ENCODE measurements at regions not wholly inside any gene's neighbourhood (a gene's known extent, or its start where the extent isn't known, plus 50 kb on each side); places are given as distances from the start of the nearest gene placed in this dataset.

DNA sequence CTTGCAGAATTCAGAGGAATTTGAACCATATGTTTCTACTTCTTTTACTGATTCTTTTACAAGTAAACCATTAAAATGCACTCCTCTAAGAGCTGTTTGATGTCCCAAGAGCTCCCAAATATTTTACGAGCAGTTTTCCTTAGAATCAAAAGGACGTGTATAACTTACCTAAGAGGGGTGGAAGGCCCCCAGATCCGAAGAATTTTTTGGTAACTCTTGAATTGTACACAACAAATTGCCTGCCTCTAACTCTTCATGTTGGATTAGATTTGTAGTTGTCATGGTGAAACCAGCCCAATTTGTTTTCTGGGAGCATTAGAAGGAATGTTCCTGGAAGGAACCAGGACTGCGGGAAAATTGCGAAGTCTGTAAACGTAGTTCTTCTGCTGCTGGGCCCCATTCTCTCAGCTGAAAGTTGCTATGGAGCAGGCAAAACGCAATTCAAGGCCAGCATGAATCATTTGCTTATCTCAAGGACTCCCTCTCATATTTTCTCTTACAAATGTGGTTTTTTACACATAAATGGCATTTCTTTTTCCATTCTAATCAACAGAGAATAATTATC, 124.8 kb upstream of the TMEM72 start:
- peak; percentile 67 for DNase-seq (ENCODE audit: low read depth, low spot score)
- no peak overlapping the region for H3K4me3 ChIP-seq (ENCODE audit: low read depth, low read length)
- TF ChIP-seq, protein P1, sequence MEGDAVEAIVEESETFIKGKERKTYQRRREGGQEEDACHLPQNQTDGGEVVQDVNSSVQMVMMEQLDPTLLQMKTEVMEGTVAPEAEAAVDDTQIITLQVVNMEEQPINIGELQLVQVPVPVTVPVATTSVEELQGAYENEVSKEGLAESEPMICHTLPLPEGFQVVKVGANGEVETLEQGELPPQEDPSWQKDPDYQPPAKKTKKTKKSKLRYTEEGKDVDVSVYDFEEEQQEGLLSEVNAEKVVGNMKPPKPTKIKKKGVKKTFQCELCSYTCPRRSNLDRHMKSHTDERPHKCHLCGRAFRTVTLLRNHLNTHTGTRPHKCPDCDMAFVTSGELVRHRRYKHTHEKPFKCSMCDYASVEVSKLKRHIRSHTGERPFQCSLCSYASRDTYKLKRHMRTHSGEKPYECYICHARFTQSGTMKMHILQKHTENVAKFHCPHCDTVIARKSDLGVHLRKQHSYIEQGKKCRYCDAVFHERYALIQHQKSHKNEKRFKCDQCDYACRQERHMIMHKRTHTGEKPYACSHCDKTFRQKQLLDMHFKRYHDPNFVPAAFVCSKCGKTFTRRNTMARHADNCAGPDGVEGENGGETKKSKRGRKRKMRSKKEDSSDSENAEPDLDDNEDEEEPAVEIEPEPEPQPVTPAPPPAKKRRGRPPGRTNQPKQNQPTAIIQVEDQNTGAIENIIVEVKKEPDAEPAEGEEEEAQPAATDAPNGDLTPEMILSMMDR (IDR thresholded peaks at IDR 0.05; ENCODE audit: insufficient read depth, low read length, missing control alignments), result no peak
- ChIA-PET CTCF (interaction anchor here (0.8 kb wide), 1 partner anchor 15 kb away, joined by 4 read pairs; no protein-coding TSS in a partner anchor), POLR2A (no interaction called here)

DNA sequence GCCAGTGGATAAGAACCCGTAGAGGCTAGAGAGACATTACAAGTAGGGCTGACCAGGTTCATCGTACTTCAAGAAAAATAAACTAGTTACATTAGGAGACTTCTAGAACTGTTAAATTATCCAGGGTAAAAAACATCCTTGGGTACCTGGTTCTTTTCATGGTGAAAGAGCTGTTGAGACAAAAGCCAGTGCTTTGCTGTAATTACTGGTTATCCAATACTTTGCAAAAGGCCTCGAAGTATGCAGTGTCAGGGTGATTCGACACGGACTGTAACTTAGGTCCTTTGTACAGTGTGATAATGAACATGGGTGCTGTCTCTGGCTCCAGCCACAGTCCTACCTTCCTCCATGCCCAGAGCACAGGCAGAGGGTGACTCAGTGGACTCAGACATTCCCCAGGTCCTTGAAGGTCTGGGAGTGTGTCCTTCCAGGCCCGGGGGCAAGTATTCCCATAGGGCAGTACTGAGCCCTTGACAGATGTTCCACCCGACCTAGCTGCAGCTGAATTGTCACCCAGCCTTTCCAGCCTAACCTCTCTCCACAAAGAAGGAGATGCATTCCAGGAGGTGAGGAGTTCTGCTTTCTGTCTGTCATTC, 123.6 kb upstream of the TMEM72 start:
- H3K4me3 ChIP-seq (ENCODE audit: low read depth, low read length), result no peak overlapping the region
- ChIA-PET CTCF (no interaction called here), POLR2A (no interaction called here)
- TF ChIP-seq, protein P1 (IDR thresholded peaks at IDR 0.05; ENCODE audit: insufficient read depth, low read length, missing control alignments), result no peak
- DNase-seq (ENCODE audit: low read depth, low spot score), result no peak

DNA sequence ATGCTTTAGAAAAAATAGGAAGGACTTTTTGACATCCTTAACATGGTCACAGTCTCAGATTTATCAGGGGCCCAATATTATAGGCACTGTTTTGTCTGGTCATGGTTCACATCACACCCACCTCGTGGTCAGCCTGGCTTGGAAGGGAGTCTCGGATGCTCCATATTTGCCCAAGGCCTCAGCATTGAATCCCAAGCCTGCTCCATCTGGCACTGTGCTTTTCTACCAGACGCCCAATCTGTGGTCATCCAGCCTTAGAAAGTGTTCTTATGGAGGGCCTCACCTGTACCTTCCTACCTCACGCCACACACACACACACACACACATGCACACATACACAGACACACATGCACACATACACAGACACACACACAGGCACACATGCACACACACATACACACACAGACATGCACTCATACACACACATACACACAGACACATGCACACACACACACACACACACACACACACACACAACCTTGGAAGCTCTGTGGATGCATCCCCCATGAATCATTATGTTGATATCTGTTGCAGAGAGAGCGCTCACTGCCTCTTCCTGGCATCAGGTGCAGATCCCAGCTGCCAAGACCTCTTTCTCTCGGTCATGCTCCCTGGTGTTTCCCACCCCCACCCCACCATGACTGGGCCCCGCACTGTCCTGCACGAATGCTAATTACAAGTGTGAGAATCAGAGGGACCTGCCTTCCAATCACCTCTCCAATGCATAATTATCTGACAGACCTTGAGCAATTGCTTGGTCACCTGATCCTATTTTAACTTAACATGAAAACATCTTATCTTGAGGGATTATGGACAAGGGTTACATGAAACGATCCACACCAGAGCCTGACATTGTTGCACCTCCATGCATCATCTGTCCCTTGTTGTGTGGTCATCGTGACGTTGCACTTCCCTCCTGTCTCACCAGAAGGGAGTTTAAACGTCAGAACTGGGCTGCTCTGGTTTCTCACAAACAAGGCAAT, 122.7 kb upstream of the TMEM72 start:
- TF ChIP-seq, protein P1 (IDR thresholded peaks at IDR 0.05; ENCODE audit: insufficient read depth, low read length, missing control alignments), result no peak
- no peak overlapping the region for H3K4me3 ChIP-seq (ENCODE audit: low read depth, low read length)
- DNase-seq (ENCODE audit: low read depth, low spot score), result no peak
- POLR2A ChIA-PET, result no interaction called here
- CTCF ChIA-PET, result no interaction called here

GRCh38 chr10:44792119-44792775, 118.9 kb upstream of the TMEM72 start:
- ChIA-PET CTCF (no interaction called here), POLR2A (no interaction called here)
- TF ChIP-seq, protein P1 (IDR thresholded peaks at IDR 0.05; ENCODE audit: insufficient read depth, low read length, missing control alignments), result no peak
- no peak for DNase-seq (ENCODE audit: low read depth, low spot score)
- no peak overlapping the region for H3K4me3 ChIP-seq (ENCODE audit: low read depth, low read length)

DNA sequence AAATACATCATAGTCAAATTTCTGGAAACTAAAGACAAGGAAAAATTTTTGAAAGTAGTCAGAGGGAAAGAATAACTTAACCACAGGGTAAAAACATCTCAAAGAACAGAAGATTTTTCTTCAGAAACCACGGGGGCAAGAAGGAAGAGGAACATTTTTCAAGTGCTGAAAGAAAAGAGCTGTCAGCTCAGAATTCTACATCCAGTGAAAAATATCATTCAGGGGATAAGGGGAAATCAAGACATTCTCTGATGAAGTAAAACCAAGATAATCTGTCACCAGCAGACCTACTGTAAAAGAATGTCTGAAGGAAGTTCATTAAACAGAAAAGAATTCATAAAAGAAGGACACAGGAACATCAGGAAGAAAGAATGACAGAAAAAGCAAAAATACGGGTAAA, 111.2 kb upstream of the TMEM72 start:
- TF ChIP-seq, protein P1 (IDR thresholded peaks at IDR 0.05; ENCODE audit: insufficient read depth, low read length, missing control alignments), result no peak
- no peak overlapping the region for H3K4me3 ChIP-seq (ENCODE audit: low read depth, low read length)
- DNase-seq (ENCODE audit: low read depth, low spot score), result no peak
- CTCF ChIA-PET, result no interaction called here
- POLR2A ChIA-PET, result no interaction called here
